ENCODE measurements at regions not wholly inside any gene's neighbourhood (a gene's known extent, or its start where the extent isn't known, plus 50 kb on each side); places are given as distances from the start of the nearest gene placed in this dataset.

DNA sequence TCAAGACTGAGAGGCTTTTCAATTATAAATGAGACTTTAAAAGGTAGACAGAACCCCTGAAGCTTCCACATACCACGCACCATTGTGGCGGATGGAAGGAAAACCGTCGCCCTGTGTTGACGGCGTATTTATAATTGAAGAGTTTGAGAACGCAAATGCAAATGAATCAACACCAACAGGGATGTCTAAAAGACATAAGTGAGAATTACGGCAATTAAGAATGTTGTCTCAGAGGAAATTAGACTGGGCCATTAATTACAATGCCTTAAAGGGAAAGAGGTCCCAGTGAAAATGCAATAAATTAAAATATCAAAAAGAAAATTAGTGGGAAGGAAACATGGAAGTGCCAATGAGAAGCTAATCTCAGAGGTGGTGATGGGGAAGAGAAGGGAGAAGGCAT lies 148.5 kb upstream of the XYLT1 start:
- WGBS, 2 donors: 73 to 76% methylated on average over 8 of the region's 8 CpGs
- H3K27me3 ChIP-seq: no peaks in the 10 kb centered on the region
- TF ChIP-seq CTCF (IDR thresholded peaks at IDR 0.05) (no peak), POLR2A (IDR thresholded peaks at IDR 0.05) (no peak)
- DNase-seq: no peak
- no peaks in the 10 kb centered on the region for H3K4me1 ChIP-seq
- intact Hi-C loops (cut with DNase I; ENCODE audit: low total_unique reads): no loop called here
- no peaks in the 10 kb centered on the region for H3K36me3 ChIP-seq (ENCODE audit: low read depth, missing control alignments)
- H3K27ac ChIP-seq: no peak overlapping the region
- H3K4me3 ChIP-seq: no peak overlapping the region
- H3K9me3 ChIP-seq: no peaks in the 10 kb centered on the region

DNA sequence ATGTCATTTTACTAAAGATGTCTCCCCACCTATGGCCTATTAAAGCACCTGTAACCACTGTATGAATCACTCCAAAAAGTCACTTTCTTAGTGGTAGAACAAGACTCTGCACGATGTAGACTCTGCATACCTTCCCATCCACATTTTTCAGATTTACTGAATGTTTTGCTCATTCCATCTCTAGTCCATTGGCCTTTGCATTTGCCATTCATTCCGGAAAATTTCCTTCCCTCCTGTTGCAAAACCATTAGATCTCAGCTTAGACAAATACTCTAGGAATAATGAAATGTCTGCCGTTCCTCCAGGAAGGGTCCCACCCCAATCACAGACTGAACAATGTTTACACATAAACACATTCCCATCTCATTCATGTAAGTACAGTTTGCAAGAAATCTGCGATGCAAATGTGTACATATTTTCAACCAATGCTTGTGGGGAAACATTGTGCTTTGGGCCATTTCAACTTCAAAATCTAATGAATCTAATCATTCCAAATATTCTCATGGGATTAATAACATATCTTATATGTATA lies 146.3 kb upstream of the XYLT1 start:
- Histone ChIP-seq H3K27ac (no peak overlapping the region), H3K4me1 (no peaks in the 10 kb centered on the region), H3K9me3 (no peaks in the 10 kb centered on the region), H3K36me3 (ENCODE audit: low read depth, missing control alignments) (no peaks in the 10 kb centered on the region), H3K27me3 (no peaks in the 10 kb centered on the region), H3K4me3 (no peak overlapping the region)
- 85 to 92% methylated on average over 4 of the region's 4 CpGs for WGBS, 2 donors
- TF ChIP-seq POLR2A (IDR thresholded peaks at IDR 0.05) (no peak), CTCF (IDR thresholded peaks at IDR 0.05) (no peak)
- no peak for DNase-seq
- intact Hi-C loops (cut with DNase I; ENCODE audit: low total_unique reads): no loop called here

- no peaks in the 10 kb centered on the region for H3K9me3 ChIP-seq
- H3K27me3 ChIP-seq: no peaks in the 10 kb centered on the region
- TF ChIP-seq CTCF (IDR thresholded peaks at IDR 0.05) (no peak), POLR2A (IDR thresholded peaks at IDR 0.05) (no peak)
- intact Hi-C loops (cut with DNase I; ENCODE audit: low total_unique reads): no loop called here
- no peak overlapping the region for H3K4me3 ChIP-seq
- 77 to 86% methylated on average over 3 of the region's 3 CpGs for WGBS, 2 donors
- DNase-seq: no peak
- H3K4me1 ChIP-seq: no peaks in the 10 kb centered on the region
- H3K36me3 ChIP-seq (ENCODE audit: low read depth, missing control alignments): no peaks in the 10 kb centered on the region
- H3K27ac ChIP-seq: no peak overlapping the region
Measured at GRCh38 chr16:17612336-17612735, 141.6 kb upstream of the XYLT1 start.

GRCh38 chr16:17607609-17608008 lies 136.8 kb upstream of the XYLT1 start:
- TF ChIP-seq POLR2A (IDR thresholded peaks at IDR 0.05): no peak
- no peak for TF ChIP-seq CTCF (IDR thresholded peaks at IDR 0.05)
- no peak for DNase-seq
- H3K9me3 ChIP-seq: no peaks in the 10 kb centered on the region
- no peaks in the 10 kb centered on the region for H3K36me3 ChIP-seq (ENCODE audit: low read depth, missing control alignments)
- no peaks in the 10 kb centered on the region for H3K4me1 ChIP-seq
- H3K27ac ChIP-seq: no peak overlapping the region
- no peaks in the 10 kb centered on the region for H3K27me3 ChIP-seq
- no peak overlapping the region for H3K4me3 ChIP-seq
- intact Hi-C loops (cut with DNase I; ENCODE audit: low total_unique reads): no loop called here
- WGBS, 2 donors: 58 to 81% methylated on average over 6 of the region's 6 CpGs

- intact Hi-C loops (cut with DNase I; ENCODE audit: low total_unique reads): no loop called here
- 43 to 58% methylated on average over 4 of the region's 4 CpGs for WGBS, 2 donors
- H3K9me3 ChIP-seq: no peaks in the 10 kb centered on the region
- H3K27me3 ChIP-seq: no peaks in the 10 kb centered on the region
- no peak overlapping the region for H3K4me3 ChIP-seq
- TF ChIP-seq CTCF (IDR thresholded peaks at IDR 0.05) (no peak), POLR2A (IDR thresholded peaks at IDR 0.05) (no peak)
- DNase-seq: no peak
- H3K27ac ChIP-seq: no peak overlapping the region
- no peaks in the 10 kb centered on the region for H3K4me1 ChIP-seq
- no peaks in the 10 kb centered on the region for H3K36me3 ChIP-seq (ENCODE audit: low read depth, missing control alignments)
Measured at GRCh38 chr16:17607075-17607509, 136.3 kb upstream of the XYLT1 start.
